Heart left ventricle (tissue), 13 donors: ENCODE measurements at regions not wholly inside any gene's neighbourhood (a gene's known extent, or its start where the extent isn't known, plus 50 kb on each side); places are given as distances from the start of the nearest gene placed in this dataset.

Experiments used
- POLR2A ChIP-seq, 2 donors: fragments of 450-650 bp; IDR thresholded peaks; one replicate each; pipeline ENCODE4 v1.6.1; 2017; ENCODE audit warnings: antibody characterized with exemption in 2 of 2, mild to moderate bottlenecking in 2 of 2, moderate library complexity in 2 of 2
- TF ChIP-seq, protein P1 (sequence below), 12 donors: fragments of 200-600 bp; sonication (generic) in 4 of 12; IDR thresholded peaks; one replicate each; pipeline versions ENCODE4 v1.5.0 to v1.8.0; 2018 to 2022; ENCODE audit warnings: antibody characterized with exemption in 12 of 12, mild to moderate bottlenecking in 5 of 12
- donor health status: ischemic (EF 13 %, LVEDD 7.1; RV severe dilation, severe dysfunction).
- donor health status: DM: no; HTN: yes; CAD: no.
- donor health status: DM: no; HTN: no; CAD: no.
- donor health status: ischemic (EF 25% LVEDD 6.9; RV normal size, moderate dysfunction).
- donor health status: ischemic (EF 25% LVEDD 5.7; RV mildly dilated, moderate dysfunction).
- donor health status: ischemic (EF 35%, LVEDD 5.7; RV mildly dilated, moderate dysfunction).
- donor health status: nonischemic (EF 11% LVEDD 7.7; RV severe dilation, severe dysfunction).
- donor health status: DM: yes; HTN: yes; CAD: no.
- donor health status: PGD.
- donor health status: ischemic (EF 29% LVEDD 5.4; RV normal size, mild dysfunction).
- donor health status: nonischemic (EF 23%, LVEDD 6.1; RV moderate dilation, normal function).

DNA sequence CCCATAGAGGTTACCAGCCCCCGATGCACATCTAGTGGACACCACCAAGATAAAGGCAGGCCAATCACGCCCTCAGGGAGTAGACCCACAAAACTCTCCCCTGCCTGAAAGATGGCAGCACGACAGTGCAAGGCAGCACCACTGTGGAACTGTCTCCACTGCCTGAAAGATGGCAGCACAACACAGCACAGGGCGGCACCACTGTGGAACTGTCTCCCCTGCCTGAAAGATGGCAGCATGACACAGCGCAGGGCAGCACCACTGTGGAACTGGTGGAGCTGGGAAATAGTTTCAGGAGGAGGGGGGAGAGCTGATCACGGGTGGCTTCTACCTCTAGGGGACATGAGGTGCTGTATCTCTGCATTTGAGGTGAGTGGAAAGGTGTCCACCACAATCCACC, 340.4 kb upstream of the FRG1 start:
- TF ChIP-seq, protein P1, sequence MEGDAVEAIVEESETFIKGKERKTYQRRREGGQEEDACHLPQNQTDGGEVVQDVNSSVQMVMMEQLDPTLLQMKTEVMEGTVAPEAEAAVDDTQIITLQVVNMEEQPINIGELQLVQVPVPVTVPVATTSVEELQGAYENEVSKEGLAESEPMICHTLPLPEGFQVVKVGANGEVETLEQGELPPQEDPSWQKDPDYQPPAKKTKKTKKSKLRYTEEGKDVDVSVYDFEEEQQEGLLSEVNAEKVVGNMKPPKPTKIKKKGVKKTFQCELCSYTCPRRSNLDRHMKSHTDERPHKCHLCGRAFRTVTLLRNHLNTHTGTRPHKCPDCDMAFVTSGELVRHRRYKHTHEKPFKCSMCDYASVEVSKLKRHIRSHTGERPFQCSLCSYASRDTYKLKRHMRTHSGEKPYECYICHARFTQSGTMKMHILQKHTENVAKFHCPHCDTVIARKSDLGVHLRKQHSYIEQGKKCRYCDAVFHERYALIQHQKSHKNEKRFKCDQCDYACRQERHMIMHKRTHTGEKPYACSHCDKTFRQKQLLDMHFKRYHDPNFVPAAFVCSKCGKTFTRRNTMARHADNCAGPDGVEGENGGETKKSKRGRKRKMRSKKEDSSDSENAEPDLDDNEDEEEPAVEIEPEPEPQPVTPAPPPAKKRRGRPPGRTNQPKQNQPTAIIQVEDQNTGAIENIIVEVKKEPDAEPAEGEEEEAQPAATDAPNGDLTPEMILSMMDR (IDR thresholded peaks at IDR 0.05), result no peak
- no peak for TF ChIP-seq POLR2A (IDR thresholded peaks at IDR 0.05)
